K562 (cell line): ENCODE measurements at regions not wholly inside any gene's neighbourhood (a gene's known extent, or its start where the extent isn't known, plus 50 kb on each side); places are given as distances from the start of the nearest gene placed in this dataset.
A peak's percentile ranks its signal among the peaks of the same experiment; 100 is the strongest.

Experiments
- ATAC-seq: fragments of 200-7000 bp; cut with Tn5 transposase; 3 replicates; pipeline ENCODE4 v1.9.1; 2020; ENCODE audit warnings: moderate library complexity
- BruUV-seq: library from RNA; stranded (reverse); fragments of 400-500 nt; replicated peaks from 2 replicates; lab custom pipeline; 2021; lab: Mats Ljungman, UMichigan
- CTCF ChIA-PET: fragments of 300-600 bp; formaldehyde crosslinking; extraction: SDS; loops from one replicate; lab custom pipeline; 2021; ENCODE audit warnings: low intra/inter-chr PET ratio; lab: Yijun Ruan, JAX
- POLR2A ChIA-PET: fragments of 300-600, 350-650 bp; sonication (Branson Sonifier 250); formaldehyde crosslinking; extraction: SDS; loops from one replicate; lab custom pipeline; 2021; ENCODE audit warnings: antibody characterized with exemption, inconsistent platforms; lab: Yijun Ruan, JAX
- DNase-seq, 4 experiments: peaks; one replicate each; pipeline versions ENCODE4 v3.0.0 to v3.0.0-alpha.2; 2011 to 2018; ENCODE audit warnings: low spot score in 3 of 4, mixed read lengths in 3 of 4; ENCODE audit errors: extremely low read depth in 1 of 4
- FAIRE-seq: peaks from 2 replicates; lab custom pipeline; 2011; peaks lifted over from hg19 to GRCh38; lab: Jason Lieb, UNC
- H2AFZ ChIP-seq: 2 replicates; pipeline ENCODE4 v1.6.0; 2011; ENCODE audit warnings: low read depth, low read length, control low read depth, inconsistent platforms
- H3K27ac ChIP-seq: fragments of 200-600 bp; 3 replicates; pipeline ENCODE4 v1.8.0; 2011; ENCODE audit warnings: low read depth, mild to moderate bottlenecking, control low read depth, inconsistent platforms, low read length, moderate library complexity, mixed read lengths; ENCODE audit errors: extremely low read depth
- H3K27me3 ChIP-seq, 2 experiments: fragments of 300-600 bp in 1 of 2; 2 replicates in 1 of 2; 3 replicates in 1 of 2; pipeline versions ENCODE4 v1.6.0 to v1.8.0; 2011; ENCODE audit warnings: inconsistent platforms in 2 of 2, low read length in 2 of 2, mild to moderate bottlenecking in 1 of 2, mixed read lengths in 1 of 2, moderate library complexity in 1 of 2; ENCODE audit not compliant: control insufficient read depth in 2 of 2, insufficient read depth in 2 of 2
- H3K36me3 ChIP-seq: fragments of 300-600 bp; 3 replicates; pipeline ENCODE4 v1.8.0; 2011; ENCODE audit warnings: mild to moderate bottlenecking, low read length, inconsistent platforms; ENCODE audit not compliant: control insufficient read depth, insufficient read depth
- H3K4me1 ChIP-seq, 2 experiments: fragments of 200-600 bp in 1 of 2; replicated peaks in 1 of 2; 2 replicates in 1 of 2; 3 replicates in 1 of 2; pipeline versions ENCODE4 v1.5.1 to v1.8.0; 2011; ENCODE audit warnings: inconsistent platforms in 2 of 2, low read length in 2 of 2, mild to moderate bottlenecking in 1 of 2, mixed read lengths in 1 of 2, moderate library complexity in 1 of 2; ENCODE audit not compliant: control insufficient read depth in 2 of 2, insufficient read depth in 2 of 2
- H3K4me2 ChIP-seq: 2 replicates; pipeline ENCODE4 v1.6.1; 2011; ENCODE audit warnings: low read length, control low read depth, inconsistent platforms, mixed read lengths; ENCODE audit not compliant: insufficient read depth
- H3K4me3 ChIP-seq: fragments of 200-600 bp; sonication (generic), shearing (Covaris generic); 2 replicates; pipeline ENCODE4 v1.5.1; 2016; ENCODE audit warnings: control low read depth, inconsistent platforms
- H3K79me2 ChIP-seq: fragments of 200-600 bp; 3 replicates; pipeline ENCODE4 v1.8.0; 2011; ENCODE audit warnings: low read length, inconsistent platforms; ENCODE audit not compliant: control insufficient read depth, insufficient read depth
- H3K9ac ChIP-seq, 2 experiments: 2 replicates each; pipeline versions ENCODE4 v1.6.0 to v1.6.1; 2011; ENCODE audit warnings: low read depth in 2 of 2, low read length in 2 of 2, control low read depth in 1 of 2, inconsistent platforms in 1 of 2, mild to moderate bottlenecking in 1 of 2, mixed read lengths in 1 of 2; ENCODE audit not compliant: insufficient read depth in 1 of 2
- H3K9me1 ChIP-seq: one replicate; pipeline ENCODE4 v1.6.0; 2011; ENCODE audit warnings: inconsistent platforms, mild to moderate bottlenecking, low read length, moderate library complexity; ENCODE audit not compliant: control insufficient read depth, insufficient read depth
- H3K9me3 ChIP-seq: replicated peaks from 2 replicates; pipeline ENCODE4 v1.5.1; 2011; ENCODE audit warnings: low read depth, low read length, inconsistent platforms; ENCODE audit not compliant: control insufficient read depth, insufficient read depth
- H4K20me1 ChIP-seq: replicated peaks from 2 replicates; pipeline ENCODE4 v1.6.1; 2011; ENCODE audit warnings: low read length, inconsistent platforms, mixed read lengths; ENCODE audit not compliant: control insufficient read depth, insufficient read depth
- BCLAF1 ChIP-seq, 2 experiments: fragments of 450-650 bp in 1 of 2; IDR thresholded peaks; 2 replicates each; pipeline ENCODE4 v1.6.1; 2011 to 2017; ENCODE audit warnings: low read depth in 2 of 2, antibody characterized with exemption in 1 of 2, borderline replicate concordance in 1 of 2, low read length in 1 of 2, mild to moderate bottlenecking in 1 of 2, mixed read lengths in 1 of 2; ENCODE audit not compliant: control insufficient read depth in 1 of 2
- CEBPG ChIP-seq, 3 experiments: fragments of 200-800 bp in 1 of 3; sonication (Bioruptor generic) in 1 of 3; sonication (generic) in 1 of 3; formaldehyde crosslinking in 1 of 3; IDR thresholded peaks in 2 of 3; conservative IDR thresholded peaks in 1 of 3; 2 replicates each; pipeline versions ENCODE4 v1.6.1 to v1.8.0; 2016 to 2022; ENCODE audit warnings: missing compliant biosample characterization in 2 of 3, missing genetic modification characterization in 2 of 3, mild to moderate bottlenecking in 1 of 3, missing genetic modification reagents in 1 of 3
- L3MBTL2 ChIP-seq: fragments of 450-650 bp; IDR thresholded peaks from 2 replicates; pipeline ENCODE4 v1.6.1; 2016; ENCODE audit warnings: mild to moderate bottlenecking, moderate library complexity
- SFPQ ChIP-seq: fragments of 200-400 bp; formaldehyde crosslinking; IDR thresholded peaks from 2 replicates; pipeline ENCODE4 v1.6.1; 2017; ENCODE audit warnings: mild to moderate bottlenecking, low read depth, low read length, moderate library complexity
- SNAPC5 ChIP-seq: fragments of 250-450 bp; sonication (Bioruptor Pico); IDR thresholded peaks from 2 replicates; pipeline ENCODE4 v1.8.0; 2021; ENCODE audit warnings: moderate library complexity, mild to moderate bottlenecking, inconsistent platforms
- TCFL5 ChIP-seq: fragments of 250-450 bp; sonication (Bioruptor Pico); conservative IDR thresholded peaks from 2 replicates; pipeline ENCODE4 v1.6.1; 2021; ENCODE audit warnings: mild to moderate bottlenecking, moderate library complexity, matching md5 sums
- WGBS: fragments of 100-300 bp; shearing (Covaris generic); methylation state at CpG from one replicate; pipeline ENCODE4 v1.1.6; 2016; ENCODE audit warnings: low coverage, mixed read lengths; ENCODE audit not compliant: insufficient coverage; ENCODE audit errors: missing lambda C conversion rate; 5-methylcytosine and 5-hydroxymethylcytosine counted together
- in situ Hi-C: fragments of 300-500 bp; cut with MboI; formaldehyde crosslinking; loops from 4 replicates; pipeline ENCODE4 v1.15.0; 2018; ENCODE audit warnings: inconsistent platforms, mixed read lengths
- intact Hi-C: fragments of 100-400 bp; cut with micrococcal nuclease; formaldehyde crosslinking; loops from 2 replicates; pipeline ENCODE4 v1.14.2; 2022

- Histone ChIP-seq H2AFZ (no peak overlapping the region), H3K9me1 (no peaks in the 10 kb centered on the region), H3K79me2 (no peaks in the 10 kb centered on the region), H3K27me3 (no peaks in the 10 kb centered on the region), H4K20me1 (no peaks in the 10 kb centered on the region), H3K9ac (no peak overlapping the region), H3K9me3 (no peaks in the 10 kb centered on the region), H3K4me3 (no peak overlapping the region), H3K4me2 (no peak overlapping the region), H3K27ac (no peak overlapping the region), H3K4me1 (no peaks in the 10 kb centered on the region), H3K36me3 (no peaks in the 10 kb centered on the region)
- no peak for FAIRE-seq
- ChIA-PET POLR2A (no interaction called here), CTCF (no interaction called here)
- 0% methylated on average over 3 of the region's 3 CpGs for WGBS
- no peak for DNase-seq
- in situ Hi-C loops, result no loop called here
- ATAC-seq, result no peak
- BruUV-seq, result no TSS peak
- intact Hi-C loops, result no loop called here
- no peak for TF ChIP-seq CEBPG (CRISPR knock-in tag; IDR thresholded peaks at IDR 0.05)
- TF ChIP-seq CEBPG (tag; conservative IDR thresholded peaks at IDR 0.05 in 1 of 2, IDR thresholded peaks at IDR 0.05 in 1 of 2), result 0 out of 4 replicates have a peak, but pooled peaks of 1 of the 2 experiments have one; percentile 15
- TF ChIP-seq TCFL5 (CRISPR knock-in tag), result no peak
Measured at GRCh38 chr12:3945671-3946070, 72.5 kb upstream of the PARP11 start.

GRCh38 chr12:3944620-3945019 is 71.4 kb upstream of the PARP11 start:
- Histone ChIP-seq H2AFZ (no peak overlapping the region), H3K36me3 (no peaks in the 10 kb centered on the region), H3K4me3 (no peak overlapping the region), H4K20me1 (no peaks in the 10 kb centered on the region), H3K79me2 (no peaks in the 10 kb centered on the region), H3K4me2 (no peak overlapping the region), H3K9me1 (no peaks in the 10 kb centered on the region), H3K27me3 (no peaks in the 10 kb centered on the region), H3K9ac (no peak overlapping the region)
- FAIRE-seq (no peak), DNase-seq (no peak), ATAC-seq (no peak)
- CTCF ChIA-PET, result no interaction called here
- 0% methylated on average over 1 of the region's 1 CpG for WGBS
- POLR2A ChIA-PET, result no interaction called here
- no peak for TF ChIP-seq SNAPC5 (CRISPR knock-in tag)
- no peak for TF ChIP-seq L3MBTL2
- no peak for TF ChIP-seq SFPQ
- TF ChIP-seq BCLAF1 (IDR thresholded peaks at IDR 0.05; ENCODE audit: borderline replicate concordance in 1 of 2, control insufficient read depth in 1 of 2, low read depth in 2 of 2, low read length in 1 of 2), result no peak
- TF ChIP-seq, all 486 proteins: peak for 0
- in situ Hi-C loops (no loop called here), intact Hi-C loops (no loop called here)
- Histone ChIP-seq H3K27ac (no peak overlapping the region), H3K9me3 (no peaks in the 10 kb centered on the region), H3K4me1 (no peaks in the 10 kb centered on the region)
- no TSS peak for BruUV-seq
